Loucy (cell line): ENCODE measurements at regions not wholly inside any gene's neighbourhood (a gene's known extent, or its start where the extent isn't known, plus 50 kb on each side); places are given as distances from the start of the nearest gene placed in this dataset.
"Not testable (repeated sequence)": the region's sequence is repeated elsewhere in the genome, so short reads cannot be mapped to it uniquely, and the experiment has no call there.

Experiments
- H2AFZ ChIP-seq: fragments of 200-600 bp; sonication (generic); 2 replicates; pipeline ENCODE4 v1.6.0; 2016; ENCODE audit warnings: antibody characterized with exemption, mild to moderate bottlenecking, low read length, moderate library complexity
- H3F3A ChIP-seq: fragments of 200-600 bp; 2 replicates; pipeline ENCODE4 v1.6.0; 2016; ENCODE audit warnings: antibody characterized with exemption, low read depth, mild to moderate bottlenecking
- H3K27me3 ChIP-seq: fragments of 200-600 bp; sonication (generic); 2 replicates; pipeline ENCODE4 v1.6.1; 2014; ENCODE audit warnings: low read length, mild to moderate bottlenecking; ENCODE audit not compliant: insufficient read depth, poor library complexity, severe bottlenecking
- H3K36me3 ChIP-seq: fragments of 200-600 bp; sonication (generic); 2 replicates; pipeline ENCODE4 v1.6.1; 2016; ENCODE audit warnings: low read length; ENCODE audit not compliant: insufficient read depth
- H3K4me1 ChIP-seq: fragments of 200-600 bp; sonication (generic); 2 replicates; pipeline ENCODE4 v1.5.1; 2014; ENCODE audit warnings: low read length, mild to moderate bottlenecking; ENCODE audit not compliant: insufficient read depth, poor library complexity, severe bottlenecking
- H3K4me2 ChIP-seq: fragments of 200-600 bp; sonication (generic); 2 replicates; pipeline ENCODE4 v1.6.0; 2014; ENCODE audit warnings: antibody characterized with exemption, low read length, low read depth, mild to moderate bottlenecking; ENCODE audit not compliant: poor library complexity, severe bottlenecking
- H3K4me3 ChIP-seq: fragments of 200-600 bp; sonication (generic); 2 replicates; pipeline ENCODE4 v1.5.1; 2014; ENCODE audit warnings: low read length, mild to moderate bottlenecking, mixed read lengths; ENCODE audit not compliant: poor library complexity, severe bottlenecking
- H3K79me2 ChIP-seq: fragments of 200-600 bp; sonication (generic); 2 replicates; pipeline ENCODE4 v1.6.1; 2014; ENCODE audit warnings: low read length; ENCODE audit not compliant: insufficient read depth
- H3K9ac ChIP-seq: fragments of 200-600 bp; sonication (generic); 2 replicates; pipeline ENCODE4 v1.6.0; 2014; ENCODE audit warnings: mild to moderate bottlenecking, low read depth, low read length, moderate library complexity; ENCODE audit not compliant: poor library complexity, severe bottlenecking
- H3K9me2 ChIP-seq: fragments of 200-600 bp; sonication (generic); replicated peaks from 2 replicates; pipeline ENCODE4 v1.6.1; 2016; ENCODE audit warnings: low read depth, low read length, mixed read lengths
- H3K9me3 ChIP-seq: fragments of 200-600 bp; sonication (generic); 2 replicates; pipeline ENCODE4 v1.6.1; 2014; ENCODE audit warnings: mild to moderate bottlenecking, antibody characterized with exemption, low read length, low read depth; ENCODE audit not compliant: insufficient read depth
- H4K20me1 ChIP-seq: fragments of 200-600 bp; sonication (generic); 2 replicates; pipeline ENCODE4 v1.6.0; 2014; ENCODE audit warnings: antibody characterized with exemption, low read length, mild to moderate bottlenecking; ENCODE audit not compliant: insufficient read depth, poor library complexity, severe bottlenecking
- CTCF ChIP-seq: fragments of 200-600 bp; sonication (generic); conservative IDR thresholded peaks from 2 replicates; pipeline ENCODE4 v1.5.1; 2014; ENCODE audit warnings: mild to moderate bottlenecking, antibody characterized with exemption, low read length
- EZH2phosphoT487 ChIP-seq: fragments of 200-600 bp; IDR thresholded peaks from 2 replicates; pipeline ENCODE4 v1.6.1; 2018; ENCODE audit warnings: antibody characterized with exemption, mild to moderate bottlenecking, moderate library complexity, borderline replicate concordance

- H3K27me3 ChIP-seq: no peaks in the 10 kb centered on the region
- H3K9ac ChIP-seq: no peak overlapping the region
- TF ChIP-seq CTCF (no peak), EZH2phosphoT487 (no peak)
- no peak overlapping the region for H3K4me2 ChIP-seq
- H3F3A ChIP-seq: no peaks in the 10 kb centered on the region
- no peak overlapping the region for H3K4me3 ChIP-seq
- no peak overlapping the region for H2AFZ ChIP-seq
- no peaks in the 10 kb centered on the region for H3K9me2 ChIP-seq
- no peaks in the 10 kb centered on the region for H3K4me1 ChIP-seq
- H3K9me3 ChIP-seq: no peaks in the 10 kb centered on the region
- H3K79me2 ChIP-seq: no peaks in the 10 kb centered on the region
- no peaks in the 10 kb centered on the region for H4K20me1 ChIP-seq
- no peaks in the 10 kb centered on the region for H3K36me3 ChIP-seq
These were observed 123.7 kb upstream of the FAM20C start for GRCh38 chr7:68629-69028.

GRCh38 chr7:69052-69451, 123.3 kb upstream of the FAM20C start:
- H3K36me3 ChIP-seq, H3K9me2 ChIP-seq, H3K4me3 ChIP-seq, H3K9me3 ChIP-seq, H3K9ac ChIP-seq, H3F3A ChIP-seq, H3K79me2 ChIP-seq, H3K27me3 ChIP-seq, H4K20me1 ChIP-seq, H2AFZ ChIP-seq, H3K4me1 ChIP-seq, H3K4me2 ChIP-seq: not testable (repeated sequence)

- not testable (repeated sequence) for H3K9me3 ChIP-seq, H3K36me3 ChIP-seq, H3K27me3 ChIP-seq, H3K9ac ChIP-seq, H2AFZ ChIP-seq, H3K4me1 ChIP-seq, H3F3A ChIP-seq, H3K79me2 ChIP-seq, H3K9me2 ChIP-seq, H3K4me3 ChIP-seq, H3K4me2 ChIP-seq, H4K20me1 ChIP-seq
These were observed 122.8 kb upstream of the FAM20C start for GRCh38 chr7:69499-70123.

GRCh38 chr7:70207-70606, 122.2 kb upstream of the FAM20C start:
- H3K9me2 ChIP-seq, H3K4me2 ChIP-seq, H3K4me3 ChIP-seq, H3K36me3 ChIP-seq, H3K9me3 ChIP-seq, H3F3A ChIP-seq, H3K27me3 ChIP-seq, H3K9ac ChIP-seq, H4K20me1 ChIP-seq, H3K79me2 ChIP-seq, H2AFZ ChIP-seq, H3K4me1 ChIP-seq: not testable (repeated sequence)

- not testable (repeated sequence) for H4K20me1 ChIP-seq, H3K4me2 ChIP-seq, H3K79me2 ChIP-seq, H3F3A ChIP-seq, H3K27me3 ChIP-seq, H3K4me1 ChIP-seq, H3K9me2 ChIP-seq, H2AFZ ChIP-seq, H3K36me3 ChIP-seq, H3K4me3 ChIP-seq, H3K9ac ChIP-seq, H3K9me3 ChIP-seq
These were observed 121.4 kb upstream of the FAM20C start for GRCh38 chr7:70989-71388.

GRCh38 chr7:72266-73057, 119.9 kb upstream of the FAM20C start:
- not testable (repeated sequence) for H3K79me2 ChIP-seq, H3K9me2 ChIP-seq, H3K4me3 ChIP-seq, H3K9ac ChIP-seq, H3K9me3 ChIP-seq, H3K36me3 ChIP-seq, H3F3A ChIP-seq, H3K4me1 ChIP-seq, H3K27me3 ChIP-seq, H2AFZ ChIP-seq, H3K4me2 ChIP-seq, H4K20me1 ChIP-seq

- not testable (repeated sequence) for H3K9me2 ChIP-seq, H3K4me2 ChIP-seq, H3K9me3 ChIP-seq, H3K36me3 ChIP-seq, H2AFZ ChIP-seq, H3K79me2 ChIP-seq, H3K4me3 ChIP-seq, H3K27me3 ChIP-seq, H3F3A ChIP-seq, H4K20me1 ChIP-seq, H3K9ac ChIP-seq, H3K4me1 ChIP-seq
These were observed 119.4 kb upstream of the FAM20C start for GRCh38 chr7:73058-73331.
